ENCODE measurements at regions not wholly inside any gene's neighbourhood (a gene's known extent, or its start where the extent isn't known, plus 50 kb on each side); places are given as distances from the start of the nearest gene placed in this dataset.
A peak's percentile ranks its signal among the peaks of the same experiment; 100 is the strongest.

DNA sequence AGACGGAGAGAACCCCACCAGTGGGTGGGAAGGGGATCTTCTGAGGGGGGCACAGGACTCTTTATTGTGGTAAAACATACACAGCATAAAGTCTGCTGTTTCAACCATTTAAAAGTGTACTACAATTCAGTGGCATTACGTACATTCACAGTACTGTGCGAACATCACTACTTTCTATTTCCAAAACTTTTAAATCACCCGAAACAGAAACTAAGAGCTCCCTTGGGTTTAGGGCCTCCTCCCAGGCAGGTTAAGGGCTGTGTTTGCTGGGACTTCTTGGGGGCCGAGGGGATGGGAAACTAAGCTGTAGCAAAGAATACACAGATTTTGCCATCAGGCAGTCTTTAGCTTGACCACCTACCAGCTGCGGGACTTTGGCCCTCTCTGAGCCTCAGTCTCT lies 242.0 kb downstream of the HAUS1 start:
- Mint-ChIP-seq H3K9me3 (ENCODE audit: low read depth) (no peaks in the 10 kb centered on the region), H3K36me3 (ENCODE audit: low read depth) (no peaks in the 10 kb centered on the region), H3K27ac (ENCODE audit: unreplicated experiment) (no peak overlapping the region), H3K27me3 (ENCODE audit: low read depth) (no peaks in the 10 kb centered on the region), H3K4me1 (ENCODE audit: low read depth) (no peaks in the 10 kb centered on the region), H3K4me3 (ENCODE audit: unreplicated experiment) (no peak overlapping the region)
- no peak for DNase-seq (ENCODE audit: low spot score)
- TF ChIP-seq, protein P1, sequence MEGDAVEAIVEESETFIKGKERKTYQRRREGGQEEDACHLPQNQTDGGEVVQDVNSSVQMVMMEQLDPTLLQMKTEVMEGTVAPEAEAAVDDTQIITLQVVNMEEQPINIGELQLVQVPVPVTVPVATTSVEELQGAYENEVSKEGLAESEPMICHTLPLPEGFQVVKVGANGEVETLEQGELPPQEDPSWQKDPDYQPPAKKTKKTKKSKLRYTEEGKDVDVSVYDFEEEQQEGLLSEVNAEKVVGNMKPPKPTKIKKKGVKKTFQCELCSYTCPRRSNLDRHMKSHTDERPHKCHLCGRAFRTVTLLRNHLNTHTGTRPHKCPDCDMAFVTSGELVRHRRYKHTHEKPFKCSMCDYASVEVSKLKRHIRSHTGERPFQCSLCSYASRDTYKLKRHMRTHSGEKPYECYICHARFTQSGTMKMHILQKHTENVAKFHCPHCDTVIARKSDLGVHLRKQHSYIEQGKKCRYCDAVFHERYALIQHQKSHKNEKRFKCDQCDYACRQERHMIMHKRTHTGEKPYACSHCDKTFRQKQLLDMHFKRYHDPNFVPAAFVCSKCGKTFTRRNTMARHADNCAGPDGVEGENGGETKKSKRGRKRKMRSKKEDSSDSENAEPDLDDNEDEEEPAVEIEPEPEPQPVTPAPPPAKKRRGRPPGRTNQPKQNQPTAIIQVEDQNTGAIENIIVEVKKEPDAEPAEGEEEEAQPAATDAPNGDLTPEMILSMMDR (IDR thresholded peaks at IDR 0.05), result no peak

DNA sequence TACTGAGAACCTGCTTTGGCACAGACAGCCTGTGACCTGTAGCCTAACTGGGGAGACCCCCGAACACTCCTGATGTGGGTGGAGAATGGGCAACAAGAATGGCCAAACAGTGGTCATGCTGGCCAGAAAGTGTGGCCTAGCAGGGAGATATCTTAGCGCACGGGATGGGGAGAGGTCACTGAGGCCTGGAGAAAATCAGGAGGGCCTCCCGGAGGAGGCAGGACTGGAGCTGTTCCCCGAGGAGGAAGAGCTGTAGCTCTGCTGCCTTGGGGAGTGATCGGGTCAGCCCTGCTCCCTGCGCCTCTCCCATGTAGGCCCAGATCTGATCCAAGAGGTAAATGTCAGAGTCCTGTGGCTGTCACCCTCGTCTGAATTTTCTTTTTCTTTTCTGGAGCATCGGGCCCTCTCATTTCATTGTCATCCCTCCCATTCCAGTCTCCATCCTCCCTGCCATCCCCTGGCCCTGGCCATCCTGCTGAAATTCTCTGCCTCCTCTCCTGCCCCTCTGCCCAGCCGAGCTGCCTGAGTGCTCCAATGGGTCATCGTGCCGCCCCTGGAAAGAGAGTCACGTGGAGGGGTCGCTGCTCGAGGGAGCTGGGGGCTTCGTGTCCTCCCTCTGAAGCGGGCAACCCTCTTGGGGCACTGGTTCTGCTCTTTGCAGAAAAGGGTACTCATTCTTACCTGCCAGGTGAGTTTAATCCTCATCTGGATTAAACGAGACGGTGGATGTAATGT lies 242.9 kb downstream of the HAUS1 start:
- TF ChIP-seq, protein P1 (IDR thresholded peaks at IDR 0.05), result no peak
- no peaks in the 10 kb centered on the region for H3K4me1 Mint-ChIP-seq (ENCODE audit: low read depth)
- no peak overlapping the region for H3K27ac Mint-ChIP-seq (ENCODE audit: unreplicated experiment)
- H3K9me3 Mint-ChIP-seq (ENCODE audit: low read depth), result no peaks in the 10 kb centered on the region
- H3K27me3 Mint-ChIP-seq (ENCODE audit: low read depth), result no peaks in the 10 kb centered on the region
- no peak overlapping the region for H3K4me3 Mint-ChIP-seq (ENCODE audit: unreplicated experiment)
- H3K36me3 Mint-ChIP-seq (ENCODE audit: low read depth), result no peaks in the 10 kb centered on the region
- peak; percentile 82 for DNase-seq (ENCODE audit: low spot score)

DNA sequence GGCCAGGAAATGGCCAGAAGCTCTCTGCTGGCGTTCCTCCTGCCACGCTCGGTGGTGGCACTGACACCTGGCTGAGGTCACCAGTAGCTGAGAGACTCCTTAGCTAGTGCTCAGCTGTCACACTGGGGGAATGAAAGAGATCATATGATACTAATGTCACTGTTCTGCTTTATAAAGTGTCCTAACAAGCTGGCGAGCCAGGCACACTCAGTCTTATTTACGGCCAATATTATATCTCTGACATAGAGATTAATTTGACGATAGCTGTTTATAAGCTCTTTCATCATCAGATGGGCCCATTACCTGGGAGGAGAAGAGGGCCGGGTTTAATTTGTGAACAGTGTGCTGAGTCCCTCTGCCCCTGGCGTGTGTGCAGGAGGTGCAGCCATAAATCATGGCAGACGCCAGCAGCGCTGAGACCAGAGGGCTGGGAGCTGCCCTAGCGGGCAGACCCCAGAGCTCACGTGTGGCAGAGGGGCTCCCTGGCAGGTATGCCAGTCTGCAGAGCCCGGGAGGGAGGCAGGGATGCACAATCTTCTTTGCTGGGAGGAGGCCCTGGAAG lies 246.5 kb downstream of the HAUS1 start:
- no peak overlapping the region for H3K4me3 Mint-ChIP-seq (ENCODE audit: unreplicated experiment)
- H3K36me3 Mint-ChIP-seq (ENCODE audit: low read depth), result no peaks in the 10 kb centered on the region
- H3K9me3 Mint-ChIP-seq (ENCODE audit: low read depth), result no peaks in the 10 kb centered on the region
- H3K27ac Mint-ChIP-seq (ENCODE audit: unreplicated experiment), result no peak overlapping the region
- no peaks in the 10 kb centered on the region for H3K4me1 Mint-ChIP-seq (ENCODE audit: low read depth)
- TF ChIP-seq, protein P1 (IDR thresholded peaks at IDR 0.05), result no peak
- no peaks in the 10 kb centered on the region for H3K27me3 Mint-ChIP-seq (ENCODE audit: low read depth)
- peak; percentile 50 for DNase-seq (ENCODE audit: low spot score)

DNA sequence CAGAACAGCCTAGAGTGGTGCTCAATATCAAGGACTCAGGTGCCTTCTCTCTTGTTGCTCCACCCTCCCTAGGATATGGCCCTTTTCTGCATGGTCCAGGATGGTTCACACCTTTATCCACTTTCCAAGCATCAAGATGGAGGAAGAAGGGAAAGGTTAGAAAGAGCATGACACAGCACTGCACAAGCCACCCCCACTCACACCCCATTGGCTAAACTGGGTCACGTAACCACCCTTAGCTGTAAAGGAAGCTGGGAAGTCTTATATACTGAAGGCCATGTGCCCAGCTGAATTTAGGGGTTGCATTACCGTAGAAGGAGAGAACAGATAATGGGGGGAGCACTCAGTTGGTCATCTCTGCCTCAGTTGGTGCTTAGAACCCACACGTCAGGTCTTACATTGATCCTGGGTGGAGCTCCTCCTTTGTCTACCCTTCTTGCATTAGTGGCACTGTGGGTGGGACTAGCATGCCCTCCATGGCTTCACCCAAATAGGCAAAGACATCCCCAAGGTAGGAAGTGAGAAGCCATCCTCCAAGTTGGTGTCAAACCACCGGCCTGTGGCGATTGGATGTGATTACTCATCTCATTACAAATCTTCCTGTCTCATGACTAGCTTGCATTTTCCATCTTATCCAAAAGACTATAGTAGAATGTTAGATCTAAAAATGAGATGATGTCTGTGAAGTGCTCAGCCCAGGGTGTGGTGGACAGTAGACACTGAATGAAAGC lies 248.5 kb downstream of the HAUS1 start:
- no peak overlapping the region for H3K27ac Mint-ChIP-seq (ENCODE audit: unreplicated experiment)
- H3K27me3 Mint-ChIP-seq (ENCODE audit: low read depth), result no peaks in the 10 kb centered on the region
- no peaks in the 10 kb centered on the region for H3K9me3 Mint-ChIP-seq (ENCODE audit: low read depth)
- no peaks in the 10 kb centered on the region for H3K36me3 Mint-ChIP-seq (ENCODE audit: low read depth)
- TF ChIP-seq, protein P1 (IDR thresholded peaks at IDR 0.05), result no peak
- H3K4me1 Mint-ChIP-seq (ENCODE audit: low read depth), result no peaks in the 10 kb centered on the region
- DNase-seq (ENCODE audit: low spot score), result no peak
- no peak overlapping the region for H3K4me3 Mint-ChIP-seq (ENCODE audit: unreplicated experiment)

DNA sequence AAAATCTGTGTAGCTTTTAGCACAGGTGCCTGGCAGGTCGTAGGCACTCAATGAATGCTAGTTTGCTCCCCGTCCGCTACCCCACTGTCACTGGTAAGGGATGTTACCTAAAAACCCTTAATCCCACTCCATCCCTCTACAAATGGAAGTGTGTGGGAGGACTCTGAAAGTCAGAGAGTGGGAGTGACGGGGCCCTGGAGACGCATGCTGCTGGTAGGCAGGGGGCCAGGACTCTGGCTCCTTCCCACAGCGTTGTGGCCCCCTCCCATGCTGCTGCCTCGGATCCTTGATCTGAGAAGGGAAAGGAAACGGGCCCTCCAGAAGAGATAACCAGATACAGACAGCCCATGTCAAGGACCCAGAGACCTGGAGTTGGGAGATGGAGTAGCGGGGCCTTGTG lies 249.3 kb downstream of the HAUS1 start:
- TF ChIP-seq, protein P1 (IDR thresholded peaks at IDR 0.05), result no peak
- no peak overlapping the region for H3K4me3 Mint-ChIP-seq (ENCODE audit: unreplicated experiment)
- H3K27ac Mint-ChIP-seq (ENCODE audit: unreplicated experiment), result no peak overlapping the region
- H3K4me1 Mint-ChIP-seq (ENCODE audit: low read depth), result no peaks in the 10 kb centered on the region
- no peaks in the 10 kb centered on the region for H3K9me3 Mint-ChIP-seq (ENCODE audit: low read depth)
- no peaks in the 10 kb centered on the region for H3K27me3 Mint-ChIP-seq (ENCODE audit: low read depth)
- peak; percentile 61 for DNase-seq (ENCODE audit: low spot score)
- no peaks in the 10 kb centered on the region for H3K36me3 Mint-ChIP-seq (ENCODE audit: low read depth)

Measured in chondrocyte (in vitro differentiated cells).